ENCODE measurements at regions not wholly inside any gene's neighbourhood (a gene's known extent, or its start where the extent isn't known, plus 50 kb on each side); places are given as distances from the start of the nearest gene placed in this dataset.

DNA sequence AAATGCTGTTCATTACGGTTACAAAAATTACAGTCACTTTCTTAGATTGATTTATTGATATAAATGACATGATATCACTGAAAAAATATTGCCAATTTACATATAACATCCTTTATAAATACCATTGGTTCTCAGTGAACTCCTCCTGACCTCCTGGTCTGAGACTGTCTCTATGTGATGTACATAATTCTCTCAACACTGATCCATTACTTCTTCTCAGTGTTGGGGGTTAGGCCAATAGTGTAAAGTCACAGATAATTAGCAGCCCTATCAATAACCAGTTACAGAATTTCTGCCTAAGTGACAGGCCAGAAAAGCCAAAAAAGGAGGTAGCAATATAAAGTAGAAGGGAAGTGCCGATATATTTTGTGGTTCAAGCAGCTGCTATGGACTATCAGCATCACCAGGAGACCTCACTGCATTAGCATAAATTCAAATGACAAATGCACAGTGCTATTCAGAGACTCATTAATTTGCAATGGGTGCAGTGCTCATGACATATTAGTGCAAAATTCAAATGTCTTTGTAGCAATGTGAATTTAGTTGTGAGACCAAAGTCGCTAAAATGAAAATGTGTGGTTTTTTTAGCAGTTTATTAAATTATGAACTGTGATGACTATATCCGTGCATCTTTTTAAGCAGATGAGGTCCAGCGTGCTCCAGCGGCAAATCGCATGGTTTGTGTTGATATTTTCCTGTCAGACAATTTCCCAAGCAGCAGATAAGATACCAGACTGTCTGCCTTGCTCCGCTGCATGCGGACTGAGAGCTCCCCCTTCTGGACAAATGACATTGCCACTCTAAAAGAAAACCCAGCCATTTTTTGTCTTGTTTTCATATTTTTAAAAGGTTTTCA is 144.6 kb downstream of the CETN3 start:
- TF ChIP-seq ZNF274 (IDR thresholded peaks at IDR 0.05; ENCODE audit: low read depth, low read length) (no peak), YY1 (IDR thresholded peaks at IDR 0.05; ENCODE audit: insufficient read depth, insufficient read length) (no peak)

Data from NT2/D1 (cell line).